Right ventricle myocardium inferior (tissue), 1 donor: ENCODE measurements at regions not wholly inside any gene's neighbourhood (a gene's known extent, or its start where the extent isn't known, plus 50 kb on each side); places are given as distances from the start of the nearest gene placed in this dataset.

Experiments
- ATAC-seq: fragments of 200-7000 bp; cut with Tn5 transposase; one replicate; pipeline ENCODE4 v1.9.1; 2020; ENCODE audit warnings: mild to moderate bottlenecking, moderate library complexity
- DNase-seq: peaks from one replicate; pipeline ENCODE4 v3.0.0; 2021; ENCODE audit errors: missing footprints
- intact Hi-C: fragments of 100-400 bp; cut with DNase I; formaldehyde crosslinking; loops from one replicate; pipeline ENCODE4 v1.11.0; 2022
- donor health status: DM: no; HTN: yes; CAD: no; lungs with severe emphysema.

GRCh38 chrX:40433160-40433559 lies 147.6 kb upstream of the ATP6AP2 start:
- DNase-seq (no peak), ATAC-seq (no peak)
- intact Hi-C loops = no loop called here

- DNase-seq (no peak), ATAC-seq (no peak)
- intact Hi-C loops = no loop called here
Measured at GRCh38 chrX:40424259-40424658, 156.5 kb upstream of the ATP6AP2 start.

GRCh38 chrX:40423299-40423698 lies 157.5 kb upstream of the ATP6AP2 start:
- no peak for ATAC-seq
- intact Hi-C loops = no loop called here
- DNase-seq = no peak

DNA sequence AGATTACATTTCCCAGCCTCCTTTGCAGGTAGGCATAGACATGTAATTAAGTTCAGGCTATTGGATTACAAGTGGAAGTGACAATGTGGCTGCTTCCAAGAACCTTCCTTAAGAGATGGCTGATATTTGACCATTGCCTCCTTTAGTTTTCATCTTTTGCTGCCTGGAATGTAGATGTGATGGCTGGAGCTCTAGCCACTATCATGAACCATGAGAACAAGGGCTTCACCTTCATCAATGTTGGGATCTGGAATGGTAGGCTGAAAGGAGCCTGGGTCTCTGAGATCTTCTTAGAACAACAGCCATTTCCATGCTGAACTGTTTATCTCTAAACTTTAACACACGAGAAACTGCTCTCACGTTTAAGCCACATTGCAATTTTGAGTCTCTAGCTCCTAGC lies 158.7 kb upstream of the ATP6AP2 start:
- intact Hi-C loops = no loop called here
- ATAC-seq (no peak), DNase-seq (no peak)

- DNase-seq (peak; percentile 60), ATAC-seq (peak; percentile 89)
- intact Hi-C loops = no loop called here
Measured at GRCh38 chrX:40420899-40421729, 159.7 kb upstream of the ATP6AP2 start.

GRCh38 chrX:40418813-40419195 lies 162.0 kb upstream of the ATP6AP2 start:
- ATAC-seq = no peak
- intact Hi-C loops = no loop called here

GRCh38 chrX:40418146-40418812 lies 162.5 kb upstream of the ATP6AP2 start:
- ATAC-seq (no peak), DNase-seq (no peak)
- intact Hi-C loops = no loop called here

More at GRCh38 chrX:40418813-40419195, 162.0 kb upstream of the ATP6AP2 start:
- DNase-seq = no peak

DNA sequence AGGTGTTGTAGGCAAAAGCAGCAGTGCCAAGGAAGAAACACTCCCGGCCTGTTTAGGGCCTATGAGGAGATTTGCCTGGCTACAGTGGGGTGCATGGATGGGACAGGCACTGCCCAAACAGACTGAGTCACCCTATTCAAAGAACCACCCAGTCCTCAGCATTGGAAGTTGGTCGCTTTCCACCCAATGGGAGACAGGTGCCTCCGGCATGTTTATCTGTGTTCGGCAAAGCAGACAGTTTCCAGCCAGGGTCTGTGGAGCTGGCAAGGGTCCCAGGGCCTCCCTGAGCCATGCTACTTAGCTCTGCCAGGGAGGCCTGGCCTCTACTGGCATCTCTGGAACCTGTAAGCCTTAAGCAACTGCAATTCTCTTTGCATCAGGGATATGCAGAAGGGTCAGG lies 165.1 kb upstream of the ATP6AP2 start:
- intact Hi-C loops = no loop called here
- DNase-seq = no peak

DNA sequence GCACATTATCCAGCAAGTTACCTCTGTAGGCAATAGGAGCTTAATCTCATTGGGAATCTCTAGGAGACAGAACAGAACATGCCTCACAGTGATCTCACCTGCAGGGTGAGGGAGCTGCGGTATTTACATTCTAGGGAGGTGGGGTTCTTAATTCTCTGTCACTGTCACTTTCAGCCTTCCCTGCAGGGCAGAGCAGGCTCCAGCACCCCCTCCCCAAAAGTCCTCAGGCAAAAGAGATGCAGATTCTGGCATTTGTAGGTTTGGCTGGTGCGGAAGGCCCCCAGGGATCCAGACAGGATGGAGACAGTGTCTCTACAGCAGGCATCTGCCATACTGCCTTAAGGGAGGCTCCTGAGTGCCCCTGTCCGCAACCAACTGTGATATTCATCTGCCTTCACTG lies 166.4 kb upstream of the ATP6AP2 start:
- intact Hi-C loops = no loop called here
- DNase-seq = no peak
- no peak for ATAC-seq

More for the DNA sequence above, 165.1 kb upstream of the ATP6AP2 start:
- ATAC-seq = no peak

GRCh38 chrX:40411340-40412111 lies 169.2 kb upstream of the ATP6AP2 start:
- DNase-seq = no peak
- intact Hi-C loops = no loop called here
- no peak for ATAC-seq

GRCh38 chrX:40410859-40411258 lies 169.9 kb upstream of the ATP6AP2 start:
- no peak for ATAC-seq
- DNase-seq = no peak
- intact Hi-C loops = no loop called here

DNA sequence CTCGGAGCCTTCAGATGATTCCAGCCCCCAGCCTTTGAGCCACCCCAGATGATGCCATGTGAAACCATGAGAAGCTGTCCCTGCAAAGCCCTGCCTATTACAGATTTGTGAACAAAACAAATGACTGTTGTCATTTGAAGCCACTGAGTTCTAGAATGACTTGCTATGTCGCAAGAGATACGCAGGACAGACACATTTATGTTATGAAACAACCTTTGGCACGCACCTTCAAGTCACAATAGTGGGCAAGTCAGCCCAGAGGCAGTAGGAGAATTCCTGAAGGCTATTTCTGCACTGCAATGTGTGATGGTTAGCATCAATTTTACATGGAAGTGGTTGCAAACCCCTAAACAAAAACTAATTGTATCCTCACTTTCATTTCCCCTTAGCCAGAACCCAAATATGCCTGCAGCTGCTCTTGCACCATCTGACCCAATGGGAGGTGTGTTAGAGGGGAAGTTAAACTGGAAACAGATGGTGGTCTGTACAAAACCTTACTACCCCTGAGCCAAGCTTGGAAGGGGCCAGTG lies 174.4 kb upstream of the ATP6AP2 start:
- ATAC-seq (peak; percentile 31), DNase-seq (no peak)
- intact Hi-C loops = no loop called here

DNA sequence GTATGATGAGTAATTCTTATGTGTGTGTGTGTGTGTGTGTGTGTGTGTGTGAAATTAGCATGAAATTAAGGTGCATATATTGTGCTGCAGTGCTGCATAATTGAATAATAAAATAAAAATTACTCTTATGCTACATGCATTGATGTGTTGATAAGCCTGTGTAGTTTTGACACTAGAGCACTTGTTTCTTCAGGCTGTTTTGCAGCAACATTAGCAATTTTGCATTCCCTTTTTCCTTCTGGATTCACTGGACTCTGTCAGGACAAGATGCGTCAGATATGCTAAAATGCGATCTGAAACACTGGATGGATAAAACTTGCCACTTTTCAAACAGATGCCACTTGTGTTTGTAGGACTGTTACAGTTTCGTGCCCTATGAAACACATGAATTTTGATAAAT lies 175.4 kb upstream of the ATP6AP2 start:
- intact Hi-C loops = no loop called here
- no peak for ATAC-seq
- DNase-seq = no peak

DNA sequence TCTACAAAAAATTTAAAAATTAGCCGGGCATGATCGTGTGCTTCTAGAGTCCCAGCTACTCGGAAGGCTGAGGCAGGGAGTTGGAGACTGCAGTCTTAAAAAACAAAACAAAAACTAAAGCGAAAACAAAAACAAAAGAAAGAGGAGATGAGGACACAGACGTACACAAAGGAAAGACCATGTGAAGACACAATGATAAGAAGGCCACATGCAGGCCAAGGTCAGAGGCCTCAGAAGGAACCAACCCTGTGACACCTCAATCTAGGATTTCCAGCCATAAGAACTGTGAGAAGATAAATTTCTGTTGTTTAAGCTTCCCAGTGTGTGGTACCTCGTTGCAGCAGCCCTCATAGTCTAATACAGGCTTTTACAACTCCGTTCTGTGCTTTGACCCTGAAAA lies 177.0 kb upstream of the ATP6AP2 start:
- ATAC-seq = no peak
- intact Hi-C loops = no loop called here

GRCh38 chrX:40402831-40403533 lies 177.8 kb upstream of the ATP6AP2 start:
- DNase-seq (no peak), ATAC-seq (peak; percentile 46)
- intact Hi-C loops = no loop called here

More for the DNA sequence above, 177.0 kb upstream of the ATP6AP2 start:
- DNase-seq = no peak

GRCh38 chrX:40395102-40395501 lies 185.7 kb upstream of the ATP6AP2 start:
- intact Hi-C loops = no loop called here
- ATAC-seq (no peak), DNase-seq (no peak)

DNA sequence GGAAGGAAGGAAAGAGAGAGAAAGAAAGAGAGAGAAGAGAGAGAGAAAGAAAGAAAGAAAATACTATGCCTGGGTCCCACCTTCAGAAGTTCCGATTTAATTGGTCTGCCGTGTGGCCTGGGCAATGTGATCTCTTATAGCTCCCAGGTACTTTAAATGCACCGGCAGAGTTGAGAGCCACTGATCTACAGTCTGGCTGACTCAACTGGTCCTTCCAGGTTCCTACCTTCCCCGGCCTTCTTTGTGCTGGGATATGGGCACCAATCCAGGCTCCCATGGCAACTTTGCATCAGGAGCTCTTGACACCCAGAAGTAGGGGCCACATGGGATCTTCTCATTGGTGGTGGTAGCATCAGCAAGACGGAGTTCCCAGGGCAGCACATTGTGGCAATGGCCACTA lies 186.5 kb upstream of the ATP6AP2 start:
- DNase-seq = no peak
- ATAC-seq = no peak
- intact Hi-C loops = no loop called here

- DNase-seq (no peak), ATAC-seq (peak; percentile 72)
- intact Hi-C loops = no loop called here
Measured at GRCh38 chrX:40392599-40392998, 188.2 kb upstream of the ATP6AP2 start.

- DNase-seq (no peak), ATAC-seq (no peak)
- intact Hi-C loops = no loop called here
Measured at GRCh38 chrX:40391662-40392061, 189.1 kb upstream of the ATP6AP2 start.
